ENCODE measurements at regions not wholly inside any gene's neighbourhood (a gene's known extent, or its start where the extent isn't known, plus 50 kb on each side); places are given as distances from the start of the nearest gene placed in this dataset.

- Histone ChIP-seq H3K9me2 (ENCODE audit: insufficient read depth, low read length) (no peaks in the 10 kb centered on the region), H3K27ac (ENCODE audit: low read length) (no peak overlapping the region), H3K36me3 (ENCODE audit: insufficient read depth, low read length) (no peaks in the 10 kb centered on the region), H3K4me2 (ENCODE audit: low read length) (no peak overlapping the region), H3K4me3 (ENCODE audit: low read length) (no peak overlapping the region), H3F3A (ENCODE audit: insufficient read depth, low read length, poor library complexity, severe bottlenecking) (no peaks in the 10 kb centered on the region), H3K27me3 (ENCODE audit: insufficient read depth, low read depth, low read length) (no peaks in the 10 kb centered on the region), H3K79me2 (replicated peaks; ENCODE audit: insufficient read depth, low read length) (no peaks in the 10 kb centered on the region), H3K9ac (ENCODE audit: low read length) (no peak overlapping the region), H2AFZ (ENCODE audit: low read depth, low read length) (no peak overlapping the region), H3K9me3 (ENCODE audit: low read length) (no peaks in the 10 kb centered on the region), H4K20me1 (ENCODE audit: insufficient read depth) (no peaks in the 10 kb centered on the region)
- TF ChIP-seq EP300 (conservative IDR thresholded peaks at IDR 0.05; ENCODE audit: poor library complexity, severe bottlenecking): no peak
- TF ChIP-seq RAD21 (conservative IDR thresholded peaks at IDR 0.05): no peak
Measured at GRCh38 chr6:103677290-103677689, 1182.4 kb downstream of the HACE1 start.

GRCh38 chr6:103675807-103676406, 1183.8 kb downstream of the HACE1 start:
- Histone ChIP-seq H2AFZ (ENCODE audit: low read depth, low read length) (no peak overlapping the region), H3K4me2 (ENCODE audit: low read length) (no peak overlapping the region)

More at GRCh38 chr6:103675807-103676406, 1183.8 kb downstream of the HACE1 start:
- no peak overlapping the region for H3K9ac ChIP-seq (ENCODE audit: low read length)
- H3K4me3 ChIP-seq (ENCODE audit: low read length): no peak overlapping the region
- no peaks in the 10 kb centered on the region for H3K36me3 ChIP-seq (ENCODE audit: insufficient read depth, low read length)
- no peaks in the 10 kb centered on the region for H3K9me3 ChIP-seq (ENCODE audit: low read length)
- no peaks in the 10 kb centered on the region for H3K27me3 ChIP-seq (ENCODE audit: insufficient read depth, low read depth, low read length)
- no peak overlapping the region for H3K27ac ChIP-seq (ENCODE audit: low read length)
- no peaks in the 10 kb centered on the region for H4K20me1 ChIP-seq (ENCODE audit: insufficient read depth)
- TF ChIP-seq REST (IDR thresholded peaks at IDR 0.05; ENCODE audit: borderline replicate concordance): no peak
- TF ChIP-seq EZH2 (IDR thresholded peaks at IDR 0.05; ENCODE audit: borderline replicate concordance, insufficient read depth, low read length, poor library complexity, severe bottlenecking): no peak
- no peak for TF ChIP-seq SMC3 (conservative IDR thresholded peaks at IDR 0.05; ENCODE audit: poor library complexity)
- no peak for TF ChIP-seq CTCF (IDR thresholded peaks at IDR 0.05; ENCODE audit: poor library complexity, severe bottlenecking)
- no peak for TF ChIP-seq TAF1 (IDR thresholded peaks at IDR 0.05; ENCODE audit: low read depth)
- no peak for TF ChIP-seq RAD21 (conservative IDR thresholded peaks at IDR 0.05)
- no peak for TF ChIP-seq POLR2AphosphoS5 (IDR thresholded peaks at IDR 0.05)
- TF ChIP-seq EP300 (conservative IDR thresholded peaks at IDR 0.05; ENCODE audit: poor library complexity, severe bottlenecking): no peak
- TF ChIP-seq MXI1 (conservative IDR thresholded peaks at IDR 0.05; ENCODE audit: poor library complexity, severe bottlenecking): no peak
- H3K9me2 ChIP-seq (ENCODE audit: insufficient read depth, low read length): no peaks in the 10 kb centered on the region
- no peaks in the 10 kb centered on the region for H3K79me2 ChIP-seq (replicated peaks; ENCODE audit: insufficient read depth, low read length)
- H3F3A ChIP-seq (ENCODE audit: insufficient read depth, low read length, poor library complexity, severe bottlenecking): no peaks in the 10 kb centered on the region
